ENCODE measurements at regions not wholly inside any gene's neighbourhood (a gene's known extent, or its start where the extent isn't known, plus 50 kb on each side); places are given as distances from the start of the nearest gene placed in this dataset.

GRCh38 chr6:71531006-71531405 is 242.4 kb downstream of the OGFRL1 start:
- TF ChIP-seq CTCF (IDR thresholded peaks at IDR 0.05; ENCODE audit: low read depth, low read length): no peak
- no peak overlapping the region for H3K4me3 ChIP-seq (ENCODE audit: low read depth, low read length)

- no peak for TF ChIP-seq CTCF (IDR thresholded peaks at IDR 0.05; ENCODE audit: low read depth, low read length)
Observed at GRCh38 chr6:71531841-71532240, 243.2 kb downstream of the OGFRL1 start.

GRCh38 chr6:71533939-71534379 is 245.3 kb downstream of the OGFRL1 start:
- peak; percentile 36; the same call in 1 of the 2 replicates for TF ChIP-seq CTCF (IDR thresholded peaks at IDR 0.05; ENCODE audit: low read depth, low read length)
- no peak overlapping the region for H3K4me3 ChIP-seq (ENCODE audit: low read depth, low read length)

More at GRCh38 chr6:71531841-71532240, 243.2 kb downstream of the OGFRL1 start:
- no peak overlapping the region for H3K4me3 ChIP-seq (ENCODE audit: low read depth, low read length)

GRCh38 chr6:71534921-71535320 is 246.3 kb downstream of the OGFRL1 start:
- H3K4me3 ChIP-seq (ENCODE audit: low read depth, low read length): no peak overlapping the region
- TF ChIP-seq CTCF (IDR thresholded peaks at IDR 0.05; ENCODE audit: low read depth, low read length): no peak

- no peak overlapping the region for H3K4me3 ChIP-seq (ENCODE audit: low read depth, low read length)
- no peak for TF ChIP-seq CTCF (IDR thresholded peaks at IDR 0.05; ENCODE audit: low read depth, low read length)
Observed at GRCh38 chr6:71537717-71538116, 249.1 kb downstream of the OGFRL1 start.

- TF ChIP-seq CTCF (IDR thresholded peaks at IDR 0.05; ENCODE audit: low read depth, low read length): no peak
- no peak overlapping the region for H3K4me3 ChIP-seq (ENCODE audit: low read depth, low read length)
Observed at GRCh38 chr6:71544028-71544427, 255.4 kb downstream of the OGFRL1 start.

GRCh38 chr6:71544906-71545305 is 256.3 kb downstream of the OGFRL1 start:
- no peak overlapping the region for H3K4me3 ChIP-seq (ENCODE audit: low read depth, low read length)
- no peak for TF ChIP-seq CTCF (IDR thresholded peaks at IDR 0.05; ENCODE audit: low read depth, low read length)

All from WI38 (cell line).